Activated effector memory CD4-positive, alpha-beta T cell treated with Interleukin-2 at 50 U/mL for 16 hours (primary cell): ENCODE measurements at regions not wholly inside any gene's neighbourhood (a gene's known extent, or its start where the extent isn't known, plus 50 kb on each side); places are given as distances from the start of the nearest gene placed in this dataset.

Experiments
- DNase-seq: peaks from one replicate; pipeline ENCODE4 v3.0.0-alpha.2; 2020

DNA sequence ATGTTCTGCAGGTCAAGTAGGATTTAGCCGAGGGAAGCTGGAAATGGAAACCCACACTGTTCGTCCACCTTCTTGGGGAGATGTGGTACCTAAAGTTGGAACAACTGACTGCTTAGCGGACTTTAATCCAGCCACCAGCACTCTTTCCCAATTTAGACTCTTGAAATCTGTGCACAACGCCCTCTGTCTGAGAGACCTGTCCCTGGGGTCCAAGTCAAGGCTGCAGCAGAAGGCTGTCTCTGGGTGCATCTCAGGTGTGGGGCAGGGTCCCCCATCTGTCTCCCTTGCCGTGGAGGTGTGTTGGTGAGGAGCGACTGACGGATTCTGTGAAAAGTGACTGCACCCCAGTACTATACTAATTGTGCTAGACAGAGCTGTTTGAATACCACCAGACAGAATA, 168.2 kb upstream of the CADM1 start:
- DNase-seq: no peak

DNA sequence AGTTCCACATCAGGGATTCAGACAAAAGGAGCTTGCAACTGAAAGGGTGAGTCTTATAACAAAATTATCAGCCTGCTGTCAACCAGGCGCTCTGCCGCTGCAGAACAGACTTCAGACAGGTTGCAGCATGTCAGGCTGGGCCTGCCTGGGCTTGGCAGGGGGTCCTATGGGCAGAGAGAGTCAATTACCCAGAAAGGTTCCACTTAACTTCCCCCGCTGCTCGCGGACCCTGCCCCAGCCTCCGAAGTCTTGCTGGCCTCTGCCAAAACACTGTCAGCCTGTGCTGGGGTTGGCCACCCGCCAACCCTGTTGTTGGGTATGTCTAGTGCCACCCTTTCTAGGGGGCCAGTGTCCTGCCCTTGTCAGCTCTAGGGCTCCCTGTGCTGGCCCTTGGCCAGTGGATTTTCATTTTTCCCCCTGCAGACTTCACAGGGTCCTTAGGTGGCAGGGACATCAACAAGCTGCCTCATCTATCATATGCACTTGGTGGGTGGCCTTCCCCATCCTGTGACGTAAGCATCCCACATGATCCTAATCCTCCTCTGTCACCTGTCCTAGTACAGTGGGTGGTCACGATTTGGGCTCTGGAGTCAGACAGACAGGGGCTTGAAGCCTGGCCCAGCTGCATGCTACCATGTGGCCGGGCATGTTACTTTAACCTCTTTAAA, 166.5 kb upstream of the CADM1 start:
- no peak for DNase-seq

DNA sequence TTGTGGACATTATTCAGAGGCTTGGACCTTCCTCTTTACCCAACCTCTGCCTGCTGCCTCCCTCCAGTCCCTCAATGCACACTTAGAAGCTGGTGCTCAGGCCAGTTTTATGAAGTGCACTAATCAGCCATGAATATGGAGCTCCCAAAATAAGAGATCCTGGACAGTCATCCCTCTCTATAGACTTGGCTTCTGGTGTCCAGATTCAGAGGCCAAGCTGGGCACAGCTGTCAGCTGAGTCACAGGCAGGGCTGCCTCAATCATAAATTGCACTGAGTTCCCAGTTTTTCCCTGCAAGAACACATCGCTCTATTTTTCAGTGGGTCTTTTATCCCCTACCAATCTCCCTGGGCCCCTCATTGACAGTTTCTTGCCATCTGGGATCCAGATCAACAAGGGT, 161.7 kb upstream of the CADM1 start:
- no peak for DNase-seq

DNA sequence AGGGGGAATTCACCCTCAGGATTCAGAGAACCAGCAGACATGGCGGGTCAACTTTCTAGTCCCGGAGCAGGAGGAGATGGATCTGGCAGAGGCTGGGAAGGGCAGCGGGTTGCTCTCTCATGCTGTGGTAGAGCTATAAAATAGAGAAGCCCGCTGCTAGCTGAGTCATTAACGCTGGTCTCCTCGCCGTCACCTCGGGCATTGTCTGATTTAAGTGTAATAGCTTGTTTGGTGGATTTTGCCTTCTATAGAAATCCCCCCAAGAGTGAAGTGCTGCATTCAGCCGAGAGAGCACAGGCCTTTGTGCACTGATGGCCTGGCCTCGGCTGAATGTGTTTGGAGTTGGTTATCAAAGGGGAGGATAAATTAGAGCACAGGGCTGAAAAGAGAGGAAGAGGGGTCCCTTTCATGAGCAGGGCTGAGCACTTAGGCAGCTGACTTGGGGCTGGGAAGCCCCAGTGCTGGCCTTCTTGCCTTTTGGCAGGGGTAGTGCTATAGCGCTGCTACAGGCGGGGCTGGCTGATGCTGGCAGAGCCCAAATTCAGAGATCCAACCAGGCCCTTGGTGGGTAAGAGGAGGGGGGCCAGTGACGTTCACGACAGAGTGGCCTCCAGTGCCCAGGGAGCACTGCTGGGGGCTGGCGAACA, 161.1 kb upstream of the CADM1 start:
- DNase-seq: no peak

DNA sequence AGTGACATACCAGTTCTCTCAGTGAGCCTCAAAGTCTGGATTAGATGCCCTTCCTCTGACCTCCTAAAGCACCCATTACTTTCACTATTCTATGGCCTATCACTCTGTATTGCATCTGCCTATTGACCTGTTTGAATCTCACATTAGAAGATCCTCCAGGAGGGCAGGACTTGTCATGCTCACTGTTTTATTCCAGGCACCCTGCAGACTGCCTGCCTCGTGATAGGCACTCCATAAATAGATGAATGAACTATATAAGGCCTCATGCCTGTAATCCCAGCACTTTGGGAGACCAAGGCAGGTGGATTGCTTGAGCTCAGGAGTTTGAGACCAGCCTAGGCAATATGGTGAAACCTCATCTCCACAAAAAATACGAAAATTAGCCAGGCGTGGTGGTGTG, 160.1 kb upstream of the CADM1 start:
- no peak for DNase-seq

DNA sequence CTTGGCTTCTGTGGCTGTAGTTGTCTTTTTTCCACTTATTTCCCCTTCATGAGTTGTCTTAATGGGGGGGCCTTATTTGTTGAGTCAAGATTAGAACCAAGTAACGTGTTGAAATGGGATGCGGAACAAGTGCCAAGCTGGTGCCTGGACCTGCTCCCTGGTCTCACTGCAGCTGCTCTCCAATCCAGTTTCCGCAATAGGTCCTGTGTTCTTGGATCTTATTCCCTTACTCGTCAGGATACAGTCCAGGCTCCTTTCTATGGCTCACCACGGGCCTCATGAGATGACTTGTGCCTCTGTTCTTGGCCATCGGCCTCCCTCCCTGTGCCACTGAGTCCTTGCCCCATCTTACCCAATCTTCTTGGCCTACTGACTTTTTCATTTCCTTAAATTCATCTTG, 159.6 kb upstream of the CADM1 start:
- no peak for DNase-seq

DNA sequence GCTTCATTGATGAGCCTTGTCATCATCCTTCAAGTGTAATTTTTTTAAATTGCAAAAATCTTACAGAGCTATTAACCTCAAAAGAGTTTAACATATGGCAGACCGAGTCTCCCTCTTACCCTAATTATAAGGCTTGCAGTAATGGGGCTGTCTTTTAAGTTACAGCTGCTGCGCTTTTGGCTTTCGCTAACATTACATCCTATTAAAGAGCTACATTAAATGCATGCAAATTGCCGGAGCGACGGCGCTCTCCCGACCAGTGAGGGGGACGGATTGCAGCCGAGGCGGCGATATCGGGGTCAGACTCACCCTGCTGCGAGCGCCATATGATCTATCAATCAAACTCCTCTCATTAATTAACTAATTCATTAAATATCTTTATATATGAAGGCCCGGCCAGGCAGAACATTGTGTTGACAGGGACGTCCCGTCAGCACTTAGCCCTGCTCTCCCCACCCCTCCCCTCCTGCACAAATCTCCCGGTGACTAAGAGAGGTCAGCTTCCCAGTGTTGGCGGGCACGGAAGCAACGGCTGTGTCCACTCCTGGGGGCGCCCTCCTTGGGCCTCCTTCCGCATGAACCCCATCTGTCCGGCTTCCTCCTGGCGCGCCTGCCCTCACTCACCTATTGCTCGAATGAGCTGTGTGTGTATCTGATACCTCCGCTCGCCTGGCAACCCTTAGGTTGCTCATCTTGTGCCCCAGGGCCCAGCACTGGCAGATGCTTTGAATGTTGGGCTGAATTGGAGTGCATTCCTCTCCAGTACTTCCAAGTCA, 156.0 kb upstream of the CADM1 start:
- DNase-seq: no peak

DNA sequence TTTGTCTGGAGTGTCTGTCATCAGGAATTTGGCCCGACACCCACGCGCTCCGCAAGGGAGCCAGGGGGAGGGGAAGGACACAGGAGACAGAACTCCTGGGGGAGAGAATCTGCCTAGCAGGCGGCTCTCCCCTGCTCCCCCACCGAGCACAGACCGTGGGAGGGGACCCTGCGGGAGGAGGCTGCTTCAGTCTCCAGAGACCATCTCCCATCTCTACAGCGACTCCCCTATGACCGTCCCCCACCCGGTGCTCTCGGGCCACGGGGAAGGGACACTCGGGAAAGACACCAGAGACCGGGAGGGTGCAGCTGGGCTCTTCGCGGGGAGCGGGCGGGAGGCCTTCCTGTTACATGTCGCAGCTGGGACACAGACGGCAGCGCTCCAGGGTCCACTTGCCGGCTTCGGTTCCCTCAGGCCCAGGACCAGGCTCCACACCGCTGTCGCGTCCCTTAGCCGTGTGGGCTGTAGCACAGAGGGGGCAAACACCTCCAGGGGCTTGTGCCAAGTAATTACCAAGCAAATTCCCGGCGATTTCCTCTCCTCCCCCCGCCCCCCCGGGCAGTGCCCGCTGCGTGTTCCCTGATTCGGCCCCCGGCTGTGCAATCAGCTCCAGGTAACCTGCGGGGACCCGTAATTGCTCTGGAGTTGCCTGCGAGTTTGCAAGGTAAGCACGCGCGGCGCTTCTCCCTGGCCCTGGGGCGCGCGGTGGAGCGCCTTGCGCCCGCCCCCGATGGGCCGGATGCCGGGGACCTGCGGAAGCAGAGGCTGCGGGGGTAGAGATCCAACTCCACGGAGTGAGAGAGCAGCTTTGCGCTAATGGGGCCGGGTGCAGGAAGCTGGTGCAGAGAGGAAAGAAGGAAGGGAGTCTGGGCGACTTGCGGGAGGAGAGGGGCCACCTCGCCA, 155.1 kb upstream of the CADM1 start:
- no peak for DNase-seq

DNA sequence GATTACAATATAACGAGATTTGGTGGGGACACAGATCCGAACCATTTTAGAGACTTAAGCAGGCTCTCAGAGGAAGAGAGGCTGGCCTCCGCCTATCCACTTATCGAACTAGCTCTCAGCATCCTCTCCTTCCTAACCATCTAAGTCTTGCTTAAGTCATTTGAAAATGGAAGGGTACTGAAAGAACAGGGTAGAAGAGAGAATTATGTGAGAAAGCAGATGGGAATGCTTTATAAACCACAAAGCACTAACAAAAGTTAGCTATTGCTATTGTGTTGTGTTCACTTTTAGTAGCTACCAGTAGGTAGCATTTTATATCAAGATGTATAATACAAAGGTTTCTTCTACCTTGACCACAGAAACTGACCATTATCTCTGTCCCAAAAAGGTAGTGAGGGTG, 153.4 kb upstream of the CADM1 start:
- no peak for DNase-seq

DNA sequence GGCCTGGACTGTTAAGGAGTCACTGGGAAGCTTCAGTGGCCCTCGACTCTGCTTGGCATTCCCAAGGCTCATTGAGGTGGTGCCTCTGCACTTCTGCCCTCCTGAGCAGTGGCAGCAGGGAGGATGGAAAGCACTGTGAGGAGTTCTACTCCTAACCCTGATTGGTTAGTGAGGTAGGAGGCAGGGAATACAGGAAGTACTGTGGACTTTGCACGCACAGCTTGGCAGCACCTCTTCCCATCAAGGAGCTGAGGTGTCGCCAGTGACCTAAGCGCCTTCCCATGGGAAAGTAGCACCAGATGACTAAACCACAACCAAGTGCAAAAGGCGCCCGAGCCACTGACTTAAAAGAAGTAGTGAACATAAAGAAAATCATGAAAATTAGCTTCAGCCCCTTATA, 152.5 kb upstream of the CADM1 start:
- no peak for DNase-seq

DNA sequence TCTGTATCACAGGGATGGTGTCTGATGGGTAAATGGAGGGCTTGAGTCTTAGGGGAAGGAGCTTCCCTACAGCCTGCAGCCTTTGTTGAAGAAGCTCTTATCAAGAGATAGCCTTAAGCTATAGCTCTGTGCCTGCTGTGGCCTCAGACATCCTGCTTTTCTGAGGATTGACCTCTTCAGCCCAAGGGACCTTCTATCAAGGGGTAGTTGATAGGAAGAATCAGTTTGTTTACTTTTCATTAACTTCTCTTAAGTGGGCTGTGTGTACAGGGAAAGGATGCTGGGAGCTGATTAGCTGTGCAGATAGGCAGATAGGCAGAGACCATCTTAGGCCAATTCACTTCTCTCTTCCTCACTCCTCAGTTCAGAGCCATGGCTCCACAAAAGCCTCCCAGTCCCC, 151.8 kb upstream of the CADM1 start:
- DNase-seq: no peak

DNA sequence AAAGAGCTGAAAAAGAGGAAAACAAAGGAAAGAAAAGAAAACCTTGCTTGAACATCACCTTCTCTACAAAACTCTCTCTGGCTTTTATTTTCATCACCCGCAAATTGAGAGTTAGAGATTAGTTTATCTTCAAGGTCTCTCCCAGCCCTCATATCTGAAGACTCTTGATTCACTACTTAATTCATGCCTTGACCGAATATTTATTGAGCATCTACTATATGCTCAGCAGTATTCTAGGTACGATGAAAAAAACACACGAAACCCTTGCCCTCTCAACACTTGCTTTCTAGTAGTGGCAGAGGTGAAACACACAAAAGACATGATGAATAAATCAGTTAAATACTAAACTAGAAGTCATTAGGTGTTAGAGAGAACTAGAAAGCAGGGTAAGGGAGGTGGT, 150.6 kb upstream of the CADM1 start:
- no peak for DNase-seq

DNA sequence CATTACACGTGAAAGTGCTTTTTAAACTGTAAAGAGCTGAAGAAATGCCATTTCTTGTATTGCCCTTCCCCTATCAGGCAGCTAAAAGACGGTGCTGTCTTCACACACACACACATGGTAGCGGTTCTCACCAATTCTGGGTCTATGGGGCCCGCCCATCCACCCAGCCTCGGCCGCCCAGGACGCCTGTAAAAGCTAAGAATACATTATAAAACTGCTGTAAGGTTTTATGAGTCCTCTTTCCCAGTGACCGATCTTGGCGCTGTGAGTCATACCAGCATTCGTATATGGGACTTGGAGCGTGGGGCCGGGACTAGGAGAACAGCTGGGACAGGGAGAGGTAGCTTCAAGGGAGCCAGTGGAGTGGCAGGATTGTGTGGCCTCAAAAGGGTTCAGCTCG, 149.7 kb upstream of the CADM1 start:
- no peak for DNase-seq

DNA sequence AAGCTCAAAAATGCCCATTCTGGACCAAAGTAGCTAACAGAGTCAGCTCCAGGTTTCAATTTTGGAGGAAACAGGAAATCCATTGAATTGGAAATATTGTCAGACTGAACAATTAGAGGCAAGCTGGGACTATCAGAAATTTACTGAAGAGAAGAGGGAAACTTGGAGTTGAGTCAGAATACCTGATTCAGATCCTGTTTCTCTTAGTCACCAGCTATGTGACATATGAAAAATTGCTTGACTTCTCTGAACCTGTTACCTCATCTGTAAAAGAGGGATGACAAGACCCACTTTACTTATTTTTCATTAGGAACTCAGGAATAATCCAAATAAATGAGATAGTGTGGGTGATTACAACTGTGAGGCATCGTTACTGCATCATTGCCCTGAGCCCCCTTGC, 148.9 kb upstream of the CADM1 start:
- DNase-seq: no peak

DNA sequence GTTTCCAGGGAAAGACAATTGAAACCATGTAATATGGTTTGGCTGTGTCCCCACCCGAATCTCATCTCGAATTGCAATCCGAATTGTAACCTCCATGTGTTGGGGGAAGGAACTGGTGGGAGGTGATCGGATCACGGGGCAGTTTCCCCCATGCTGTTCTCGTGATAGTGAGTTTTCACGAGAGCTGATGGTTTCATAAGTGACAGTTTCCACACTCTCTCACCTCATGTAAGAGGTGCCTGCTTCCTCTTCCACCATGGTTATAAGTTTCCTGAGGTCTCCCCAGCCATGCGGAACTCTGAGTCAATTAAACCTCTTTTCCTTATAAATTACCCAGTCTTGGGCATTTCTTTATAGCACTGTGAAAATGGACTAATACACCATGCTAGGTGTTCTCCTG, 148.3 kb upstream of the CADM1 start:
- no peak for DNase-seq

DNA sequence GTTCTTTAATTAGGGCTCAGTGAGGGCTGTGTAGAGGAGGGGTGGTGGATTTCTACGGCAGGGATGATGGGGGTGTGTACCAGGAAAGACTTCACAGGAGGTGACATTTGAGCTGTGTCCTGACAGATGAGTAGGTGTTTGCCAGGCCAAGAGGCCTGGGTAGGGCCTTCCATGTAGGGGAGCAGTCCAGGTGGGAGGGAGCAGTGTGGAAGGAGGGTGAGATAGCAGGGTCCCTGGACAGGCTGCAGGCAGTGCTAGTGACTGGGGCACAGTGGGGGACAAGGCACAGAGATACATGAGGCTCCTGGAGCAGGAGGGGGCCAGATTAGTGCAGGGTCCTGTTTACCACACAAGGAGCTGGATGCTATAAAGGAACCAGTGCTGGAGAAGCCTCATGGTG, 147.9 kb upstream of the CADM1 start:
- no peak for DNase-seq

DNA sequence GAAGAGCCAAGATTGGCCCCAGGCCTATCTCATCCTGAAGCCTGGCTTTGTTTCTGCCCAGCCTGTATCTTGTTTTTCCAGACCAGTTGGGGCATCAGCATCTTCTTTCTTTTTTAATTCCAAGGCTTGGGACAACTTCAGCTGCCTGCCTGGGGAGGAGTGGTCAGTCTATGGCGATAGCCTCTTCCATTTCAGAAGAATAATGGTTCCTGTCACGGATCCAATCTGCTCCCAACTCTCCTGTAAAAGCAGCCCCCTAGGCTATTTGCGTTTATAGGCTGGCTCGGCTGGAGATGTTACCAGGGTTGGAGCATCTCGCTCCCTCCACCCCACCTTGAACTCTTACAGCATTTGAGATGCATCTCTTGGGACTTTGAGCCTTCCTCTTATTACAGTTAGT, 145.2 kb upstream of the CADM1 start:
- no peak for DNase-seq

DNA sequence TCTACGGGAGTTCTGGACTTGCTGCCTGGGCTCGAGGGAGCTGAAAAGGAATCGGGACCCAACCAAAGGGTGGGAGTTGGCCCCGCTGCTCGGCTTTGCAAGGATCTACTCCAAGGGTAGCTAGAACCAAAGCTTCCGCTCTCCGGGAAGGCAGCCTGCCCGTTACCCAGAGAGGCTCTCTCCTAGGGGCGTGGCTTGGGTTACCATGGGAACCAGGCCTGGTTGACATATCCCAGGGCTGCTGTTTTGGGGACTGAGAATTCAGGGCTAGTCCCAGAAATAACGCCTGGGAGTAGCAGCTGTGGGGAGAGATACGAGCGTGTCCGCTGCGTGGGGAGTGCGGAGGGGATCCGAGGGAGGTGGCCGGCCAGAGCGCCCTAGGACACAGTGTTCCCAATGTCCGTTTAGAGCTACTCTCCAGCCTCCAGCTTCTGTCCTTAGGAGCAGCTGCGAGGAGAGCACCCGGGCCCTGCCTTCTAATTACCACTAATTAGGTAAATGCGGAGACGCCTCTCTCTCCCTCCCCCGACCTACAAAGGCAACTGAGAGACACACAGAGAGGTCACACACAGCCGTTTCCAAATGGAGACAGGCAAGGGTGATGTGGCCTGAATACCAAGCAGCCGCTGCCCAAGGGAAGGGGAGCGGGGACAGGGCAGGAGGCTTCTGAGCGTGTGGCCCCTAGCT, 141.6 kb upstream of the CADM1 start:
- DNase-seq: no peak

DNA sequence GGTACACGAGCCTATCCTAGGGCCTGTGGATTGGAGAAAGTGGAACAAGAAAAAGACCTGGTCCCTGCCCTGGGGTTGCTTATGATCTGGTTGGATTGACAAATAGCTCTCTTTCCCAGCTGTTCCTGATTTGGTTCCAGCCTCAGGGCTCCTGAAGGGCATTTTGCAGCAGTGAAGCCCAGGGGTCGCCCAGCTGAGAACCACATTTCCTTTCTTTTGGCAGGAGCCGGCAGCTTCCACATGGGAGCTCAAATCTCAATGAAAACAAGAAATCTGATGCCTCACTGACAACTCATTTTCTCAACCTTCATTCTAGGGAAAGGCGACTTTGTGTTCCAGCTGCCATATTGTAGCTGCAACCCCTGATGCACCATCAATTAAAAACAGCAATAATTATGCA, 140.6 kb upstream of the CADM1 start:
- DNase-seq: no peak

DNA sequence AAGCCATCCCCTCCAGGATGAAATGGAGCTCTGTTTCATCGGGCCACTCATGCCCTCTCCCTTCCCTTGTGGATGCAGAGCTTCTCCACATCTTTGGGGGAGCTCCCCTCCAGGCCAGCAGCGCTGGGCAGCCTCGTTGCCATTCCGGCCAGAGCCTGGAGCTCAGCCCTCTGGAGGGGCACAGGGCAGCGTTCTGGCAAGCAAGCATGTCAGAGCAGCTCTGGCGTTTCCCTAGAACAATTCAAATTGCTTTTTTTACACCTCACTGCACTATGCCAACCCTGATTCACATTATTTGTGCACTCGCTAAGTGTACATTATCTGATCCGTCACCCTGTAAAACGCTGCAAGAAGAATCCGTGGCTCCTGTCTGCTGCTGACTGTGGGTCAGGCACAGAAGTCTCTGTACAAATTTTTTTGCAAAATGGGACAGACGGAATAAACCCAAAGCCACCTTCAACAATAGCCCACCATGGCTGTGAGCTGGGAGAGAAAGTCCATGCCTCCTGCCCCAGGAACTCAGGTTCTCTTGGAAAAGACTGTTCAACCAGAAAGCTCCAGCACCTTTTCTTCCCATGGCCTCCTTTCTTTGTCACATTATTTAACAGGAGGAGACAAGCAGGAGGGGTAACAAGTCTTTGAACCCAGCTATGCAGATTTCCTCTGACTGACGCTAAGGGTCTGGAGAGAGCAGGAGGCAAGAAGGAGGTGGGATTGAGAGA, 139.5 kb upstream of the CADM1 start:
- DNase-seq: no peak

DNA sequence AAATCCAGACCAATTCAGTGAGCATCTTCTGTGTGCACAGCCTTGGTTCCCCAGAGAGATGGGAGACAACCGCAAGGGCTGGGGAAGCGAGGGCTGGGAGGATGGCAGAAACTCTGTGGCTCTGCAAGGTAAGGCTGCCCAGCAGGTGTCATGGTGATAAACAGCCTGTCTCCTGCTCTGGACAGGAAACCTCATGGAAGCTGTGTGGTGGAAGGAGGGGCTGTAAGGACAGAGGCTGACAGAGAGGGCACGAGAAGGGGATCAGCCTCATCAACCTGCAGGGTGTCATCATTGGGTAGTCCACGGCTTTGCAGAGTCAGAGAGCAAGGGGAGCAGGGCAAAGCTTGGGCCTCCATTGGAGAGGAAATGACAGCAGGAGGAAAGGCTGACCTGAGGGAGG, 138.4 kb upstream of the CADM1 start:
- DNase-seq: no peak

DNA sequence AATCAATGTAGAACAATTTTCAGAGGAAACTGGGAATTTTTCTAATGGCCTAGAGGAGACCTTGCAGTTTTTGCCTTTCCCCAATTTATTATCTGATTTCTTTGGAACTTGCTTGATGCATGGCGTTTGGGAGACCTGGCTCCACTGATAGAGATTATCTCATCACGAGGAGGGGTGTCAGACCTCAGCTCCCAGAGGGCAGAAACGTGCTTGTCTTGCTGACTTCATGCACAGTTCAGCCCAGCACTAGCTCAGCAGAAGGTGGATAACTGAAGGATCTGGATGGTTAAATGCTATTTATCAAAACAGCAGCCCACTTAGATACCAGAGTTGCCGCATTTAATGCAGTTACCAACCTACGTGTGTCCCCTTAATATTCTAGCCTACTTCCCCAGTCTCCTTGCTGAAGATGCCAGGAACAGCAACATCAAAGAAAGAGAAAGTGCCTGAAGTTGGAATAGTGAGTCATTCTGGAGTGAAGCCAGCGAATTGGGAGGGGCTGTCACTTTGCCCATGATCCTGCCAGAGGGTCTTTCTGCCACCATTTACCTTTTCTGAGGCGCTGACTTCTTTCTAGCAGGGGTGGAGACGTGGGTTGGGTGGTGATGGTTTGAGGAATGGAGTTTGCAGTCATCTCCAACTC, 133.5 kb upstream of the CADM1 start:
- DNase-seq: no peak
